ENCODE measurements at regions not wholly inside any gene's neighbourhood (a gene's known extent, or its start where the extent isn't known, plus 50 kb on each side); places are given as distances from the start of the nearest gene placed in this dataset.

DNA sequence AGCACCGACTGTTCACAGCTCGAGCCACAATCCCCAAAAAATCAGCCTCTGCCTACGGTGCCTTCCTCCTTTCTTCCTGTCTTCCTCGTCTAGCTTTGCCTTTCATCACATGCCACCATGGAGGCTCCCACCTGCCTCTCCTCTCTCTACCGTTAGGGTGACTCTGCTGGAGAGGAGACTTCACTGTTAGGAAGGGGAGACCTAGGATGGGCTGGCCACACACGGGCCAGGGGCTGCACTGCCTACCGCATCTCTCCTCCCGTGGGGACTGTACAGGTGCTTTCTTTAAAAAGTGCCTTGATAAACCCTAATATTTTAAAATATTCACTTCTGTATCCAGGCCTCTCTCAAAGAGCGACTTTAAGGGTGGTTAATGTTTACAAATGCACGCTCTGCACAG lies 1104.7 kb downstream of the BCL11B start:
- DNase-seq (ENCODE audit: low spot score) = no peak

- DNase-seq (ENCODE audit: low spot score) = no peak
Observed at GRCh38 chr14:98167705-98168104, 1104.3 kb downstream of the BCL11B start.

DNA sequence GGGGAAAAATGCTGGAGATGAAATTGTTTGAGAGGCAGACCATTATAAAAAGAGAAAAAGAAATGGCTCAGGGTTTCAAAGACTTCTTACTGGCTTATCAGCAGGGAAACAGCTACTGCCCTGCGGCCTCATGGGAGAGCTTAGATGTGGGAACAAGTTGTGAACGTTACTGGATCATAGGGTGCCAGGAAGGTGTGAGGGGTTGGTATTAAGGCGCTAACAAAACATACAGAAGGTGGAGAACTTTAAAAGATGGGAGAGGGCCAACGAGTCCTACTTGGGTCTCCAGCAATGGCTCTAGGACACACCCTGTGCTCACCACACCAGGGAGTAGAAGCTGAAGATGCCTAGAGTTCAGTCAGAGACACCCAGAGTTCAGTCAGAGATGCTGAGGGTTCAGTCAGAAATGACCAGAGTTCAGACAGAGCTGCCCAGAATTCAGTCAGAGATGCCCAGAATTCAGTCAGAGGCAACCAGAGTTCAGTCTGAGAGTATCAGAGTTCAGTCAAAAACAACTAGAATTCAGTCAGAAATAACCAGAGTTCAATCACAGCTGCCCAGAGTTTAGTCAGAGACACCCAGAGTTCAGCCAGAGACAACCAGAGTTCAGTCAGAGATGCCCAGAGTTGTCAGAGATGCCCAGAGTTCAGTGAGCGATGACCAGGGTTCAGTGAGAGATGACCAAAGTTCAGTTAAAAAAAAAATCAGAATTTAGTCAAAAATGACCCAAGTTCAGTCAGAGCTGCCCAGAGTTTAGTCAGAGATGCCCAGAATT lies 1103.6 kb downstream of the BCL11B start:
- DNase-seq (ENCODE audit: low spot score) = no peak

DNA sequence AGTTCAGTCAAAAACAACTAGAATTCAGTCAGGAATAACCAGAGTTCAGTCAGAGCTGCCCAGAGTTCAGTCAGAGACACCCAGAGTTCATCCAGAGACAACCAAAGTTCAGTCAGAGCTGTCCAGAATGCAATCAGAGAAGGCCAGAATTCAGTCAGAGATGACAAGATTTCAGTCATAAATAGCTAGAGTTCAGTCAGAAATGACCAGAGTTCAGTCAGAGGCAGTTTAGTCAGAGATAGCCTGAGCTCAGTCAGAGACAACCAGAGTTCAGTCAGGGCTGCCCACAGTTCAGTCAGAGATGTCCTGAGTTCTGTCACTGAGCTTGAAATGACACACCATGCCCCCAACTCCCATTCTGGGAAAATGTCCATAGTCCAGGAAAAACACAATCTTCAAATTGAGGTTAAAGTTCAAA lies 1102.8 kb downstream of the BCL11B start:
- no peak for DNase-seq (ENCODE audit: low spot score)

GRCh38 chr14:98170575-98170974 lies 1101.4 kb downstream of the BCL11B start:
- DNase-seq (ENCODE audit: low spot score) = no peak

DNA sequence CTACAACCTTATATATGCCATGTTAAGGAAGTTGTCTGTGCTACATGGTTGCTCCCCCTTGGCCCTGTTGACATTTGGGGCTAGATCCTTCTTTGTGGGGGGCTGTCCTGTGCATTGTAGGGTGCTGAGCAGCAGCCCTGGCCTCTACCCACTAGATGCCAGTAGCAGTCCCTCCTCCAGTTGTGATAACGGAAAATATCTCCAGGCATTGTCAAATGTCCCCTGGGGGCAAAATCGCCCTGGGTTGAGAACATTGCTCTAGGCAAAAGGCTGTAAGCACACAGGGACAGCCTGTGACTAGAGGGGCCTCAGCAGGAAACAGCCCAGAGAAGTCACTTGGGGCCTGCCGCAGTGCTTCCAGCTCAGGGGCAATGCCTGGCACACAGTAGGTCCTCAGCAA lies 1100.3 kb downstream of the BCL11B start:
- DNase-seq (ENCODE audit: low spot score) = no peak

GRCh38 chr14:98172243-98172778 lies 1099.7 kb downstream of the BCL11B start:
- DNase-seq (ENCODE audit: low spot score) = no peak

- DNase-seq (ENCODE audit: low spot score) = no peak
Observed at GRCh38 chr14:98173305-98173704, 1098.7 kb downstream of the BCL11B start.

DNA sequence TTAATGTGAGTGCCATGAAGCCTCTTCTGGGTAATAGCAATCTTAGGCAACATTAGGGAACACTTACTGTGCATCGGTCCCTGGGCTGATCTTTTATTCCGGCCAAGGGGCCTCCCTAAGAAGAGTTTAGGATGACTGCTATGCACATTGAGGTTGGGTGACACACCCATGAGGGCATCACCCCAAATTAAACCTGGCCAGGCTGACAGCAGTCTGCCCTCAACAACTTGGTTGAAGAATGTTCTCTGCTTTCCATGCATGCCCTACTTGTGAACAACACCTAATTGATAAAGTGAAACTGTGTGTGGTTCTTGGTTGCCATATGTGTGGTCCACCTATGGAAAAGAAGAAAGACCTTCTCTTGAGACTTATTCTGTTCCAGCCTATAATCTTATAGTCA lies 1098.0 kb downstream of the BCL11B start:
- no peak for DNase-seq (ENCODE audit: low spot score)

DNA sequence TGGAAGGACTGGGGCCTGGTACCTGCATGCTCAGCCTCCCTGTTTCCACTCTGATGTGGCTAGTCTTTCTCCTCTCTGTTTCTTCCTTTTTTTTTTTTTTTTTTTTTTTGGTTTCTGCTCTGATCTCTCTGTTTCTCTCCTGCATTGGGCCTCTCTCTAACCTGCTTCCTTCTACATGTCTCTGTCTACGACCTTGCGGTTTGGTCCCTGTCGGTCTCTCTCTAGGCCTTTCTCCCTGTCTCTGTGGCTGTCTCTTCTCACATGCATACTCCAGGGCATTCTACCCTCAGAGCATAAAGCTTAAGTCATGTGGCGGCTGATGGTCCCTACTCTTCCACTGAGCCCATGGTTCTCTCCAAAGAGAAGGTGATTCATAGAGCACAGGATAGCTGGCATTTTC lies 1096.6 kb downstream of the BCL11B start:
- no peak for DNase-seq (ENCODE audit: low spot score)

GRCh38 chr14:98175881-98176280 lies 1096.1 kb downstream of the BCL11B start:
- DNase-seq (ENCODE audit: low spot score) = no peak

DNA sequence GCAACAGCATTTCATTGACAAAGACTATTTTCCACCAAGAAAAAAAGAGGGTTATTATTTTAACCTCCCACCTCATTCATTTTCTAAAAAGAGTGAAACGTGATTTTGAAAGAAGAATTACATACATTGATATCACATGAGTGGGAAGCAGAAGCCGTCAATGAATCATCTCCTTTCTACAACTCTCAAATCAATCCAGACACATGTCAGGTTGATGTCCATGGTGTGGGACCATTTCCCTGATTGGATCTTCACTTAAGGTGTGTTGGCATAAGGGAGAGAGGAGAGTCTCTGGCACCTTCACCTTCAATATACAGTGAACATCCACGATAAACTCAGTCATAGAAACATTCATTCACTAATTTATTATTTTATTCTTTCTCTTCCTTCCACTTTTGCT lies 1095.1 kb downstream of the BCL11B start:
- no peak for DNase-seq (ENCODE audit: low spot score)

- DNase-seq (ENCODE audit: low spot score) = no peak
Observed at GRCh38 chr14:98177551-98177950, 1094.4 kb downstream of the BCL11B start.

GRCh38 chr14:98181241-98181640 lies 1090.8 kb downstream of the BCL11B start:
- DNase-seq (ENCODE audit: low spot score) = no peak

DNA sequence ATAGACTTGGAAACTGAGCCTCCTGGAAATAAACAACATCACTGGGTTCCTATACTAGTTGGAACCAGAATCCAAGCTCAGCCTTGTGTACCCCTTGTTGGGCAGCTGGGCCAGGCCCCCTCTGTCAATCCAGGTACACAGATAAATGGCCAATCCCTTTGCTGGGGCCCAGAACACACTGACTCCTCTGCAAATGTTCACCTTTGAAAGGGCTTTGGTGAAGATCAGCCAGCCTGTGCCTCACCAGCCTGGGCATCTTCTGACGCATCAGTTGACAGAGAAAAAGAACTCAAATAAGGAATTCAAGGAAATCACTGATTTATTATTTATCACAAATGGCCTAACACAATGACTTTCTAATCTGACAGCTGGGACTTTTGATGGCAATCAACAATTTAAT lies 1090.2 kb downstream of the BCL11B start:
- DNase-seq (ENCODE audit: low spot score) = no peak

DNA sequence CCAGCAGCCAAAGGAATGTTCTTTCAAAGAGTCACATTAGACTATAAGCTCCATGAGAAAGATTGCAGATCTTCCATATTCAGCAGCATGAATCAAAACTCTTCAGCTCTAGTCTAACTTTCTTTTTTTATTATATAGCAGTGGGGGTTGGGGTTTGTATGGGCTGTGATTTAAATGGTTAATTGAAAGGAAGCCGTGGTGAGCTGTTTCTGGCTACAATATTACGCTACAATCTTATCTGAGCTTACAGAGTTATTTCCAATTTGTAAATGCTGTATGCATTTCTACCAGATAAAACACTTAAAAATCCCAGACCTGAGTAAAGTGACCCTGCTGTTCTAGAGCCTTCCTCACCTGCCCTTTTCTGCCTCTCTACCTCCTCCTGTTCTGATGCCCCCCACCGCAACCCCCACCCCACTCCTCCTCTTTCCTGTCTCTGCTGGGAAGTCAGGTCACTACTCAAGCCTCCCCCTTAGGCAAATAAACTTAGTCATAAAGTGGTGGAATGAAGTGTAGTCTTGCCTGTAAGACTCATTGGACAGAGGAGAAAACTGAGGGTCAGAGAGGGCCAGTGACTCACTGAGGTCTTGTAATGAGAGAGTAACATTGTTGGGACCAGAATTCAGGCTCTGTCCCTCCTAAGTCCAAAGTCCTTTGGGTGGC lies 1089.5 kb downstream of the BCL11B start:
- DNase-seq (ENCODE audit: low spot score) = no peak

DNA sequence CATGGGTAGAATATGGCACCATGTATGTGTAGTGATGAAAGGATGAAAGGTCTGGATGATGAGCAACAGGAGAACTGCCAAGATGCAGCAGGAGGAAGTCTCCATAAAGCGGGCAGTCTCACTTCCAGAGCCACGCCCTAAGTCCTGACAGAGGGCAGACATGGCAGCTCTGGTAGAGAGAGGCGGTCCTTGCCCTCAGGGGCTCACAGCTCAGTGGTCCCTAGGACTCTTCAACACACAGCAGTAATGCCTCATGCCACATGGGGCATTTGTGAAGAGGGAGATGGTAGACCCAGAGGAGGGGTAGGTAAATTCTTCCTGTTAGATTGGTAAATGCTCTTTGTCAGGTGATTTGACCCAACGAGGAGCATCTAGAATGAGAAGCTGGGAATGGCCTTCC lies 1088.4 kb downstream of the BCL11B start:
- no peak for DNase-seq (ENCODE audit: low spot score)

GRCh38 chr14:98184457-98184856 lies 1087.5 kb downstream of the BCL11B start:
- DNase-seq (ENCODE audit: low spot score) = no peak

DNA sequence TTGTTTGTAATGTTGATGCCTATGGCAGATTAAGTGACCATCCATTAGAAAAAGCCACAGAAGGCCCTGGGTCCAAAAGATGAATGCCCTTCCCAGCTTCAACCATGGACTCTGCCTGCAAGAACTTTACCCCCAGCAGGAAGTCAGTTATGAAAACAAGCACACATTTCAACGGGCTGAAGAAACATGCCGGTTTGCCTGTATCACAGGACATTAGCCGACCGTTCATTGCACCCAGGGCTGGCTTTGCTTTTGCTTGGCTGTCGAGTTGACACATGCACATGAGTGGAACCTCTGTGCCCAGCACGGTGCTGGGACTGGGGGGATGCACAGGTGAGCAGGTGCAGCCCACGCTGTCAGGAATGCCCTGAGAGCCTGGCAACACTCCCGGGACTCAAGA lies 1087.0 kb downstream of the BCL11B start:
- DNase-seq (ENCODE audit: low spot score) = no peak

DNA sequence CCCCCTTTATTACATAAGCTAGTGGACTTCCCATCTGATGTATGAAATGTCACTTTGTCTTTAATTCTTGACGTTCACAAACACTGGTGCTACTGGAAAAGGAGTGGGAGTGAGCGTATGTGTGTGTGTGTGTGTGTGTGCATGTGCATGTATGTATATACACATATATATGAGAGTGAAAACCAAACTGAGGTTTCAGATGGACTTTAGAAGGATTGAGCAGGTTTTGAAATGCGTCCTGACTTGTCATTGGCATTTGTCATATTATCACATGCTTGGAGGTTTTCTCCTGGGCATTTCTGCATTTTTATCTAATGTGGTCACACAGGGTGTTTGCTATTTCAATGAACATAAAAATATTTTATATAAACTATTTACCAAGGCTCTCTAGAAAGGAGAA lies 1085.9 kb downstream of the BCL11B start:
- DNase-seq (ENCODE audit: low spot score) = no peak

GRCh38 chr14:98187281-98187680 lies 1084.7 kb downstream of the BCL11B start:
- no peak for DNase-seq (ENCODE audit: low spot score)

GRCh38 chr14:98189062-98189461 lies 1082.9 kb downstream of the BCL11B start:
- DNase-seq (ENCODE audit: low spot score) = no peak

GRCh38 chr14:98189511-98189910 lies 1082.5 kb downstream of the BCL11B start:
- DNase-seq (ENCODE audit: low spot score) = no peak

DNA sequence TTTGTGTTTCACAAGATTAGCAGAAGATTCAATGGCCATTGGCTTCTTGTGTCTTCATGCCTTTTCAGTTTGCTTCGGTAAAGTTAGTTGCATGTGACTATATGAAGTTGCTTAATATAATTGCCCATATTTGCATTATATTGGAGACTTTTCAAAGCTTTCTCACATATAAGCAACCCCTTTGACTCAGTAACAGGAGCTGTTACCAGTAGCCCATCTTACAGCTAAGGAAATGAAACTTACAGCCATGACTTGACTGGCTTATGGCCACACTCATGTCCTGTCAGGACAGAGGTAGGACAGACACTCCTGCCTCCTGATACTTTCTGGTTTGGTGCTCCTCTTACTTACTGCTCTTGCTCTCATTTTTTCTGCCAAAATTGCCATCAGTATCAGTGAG lies 1082.1 kb downstream of the BCL11B start:
- DNase-seq (ENCODE audit: low spot score) = no peak
